ENCODE measurements at regions not wholly inside any gene's neighbourhood (a gene's known extent, or its start where the extent isn't known, plus 50 kb on each side); places are given as distances from the start of the nearest gene placed in this dataset.

DNA sequence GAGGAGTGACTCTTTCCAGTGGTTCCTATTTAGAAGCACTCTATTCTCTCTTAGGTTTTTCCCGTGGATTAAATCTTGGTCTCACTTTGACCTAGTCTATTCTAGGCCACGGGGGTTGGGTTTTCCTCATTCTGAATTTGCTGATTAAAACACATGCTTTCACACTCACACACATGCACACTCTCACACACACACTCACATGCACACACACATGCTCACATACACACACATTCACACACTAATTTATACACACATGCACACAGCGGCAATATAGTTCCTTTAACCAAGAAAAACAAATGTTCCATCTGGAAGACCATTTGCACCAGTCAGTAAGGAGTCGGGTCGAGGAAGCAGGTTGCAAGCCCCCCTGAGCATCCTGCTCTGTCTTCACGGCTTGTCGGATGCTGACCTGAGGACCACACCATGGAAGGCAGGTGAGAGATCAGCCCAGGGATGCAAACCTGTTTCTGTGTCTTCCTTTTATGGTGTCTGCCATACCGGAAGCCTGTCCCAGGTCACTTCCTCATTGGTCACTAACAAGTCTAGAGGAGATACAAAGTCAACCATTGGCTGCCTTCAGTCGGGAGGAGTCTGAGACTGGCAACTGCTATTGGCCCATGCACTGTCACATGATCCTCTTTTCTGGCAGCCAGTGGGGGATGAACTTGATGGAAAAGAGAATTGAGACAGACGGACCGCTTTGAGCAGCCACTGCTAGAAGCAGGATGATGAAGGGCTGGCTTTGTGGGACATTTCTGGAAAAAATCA is 330.8 kb downstream of the FGFR2 start:
- TF ChIP-seq, protein P1, sequence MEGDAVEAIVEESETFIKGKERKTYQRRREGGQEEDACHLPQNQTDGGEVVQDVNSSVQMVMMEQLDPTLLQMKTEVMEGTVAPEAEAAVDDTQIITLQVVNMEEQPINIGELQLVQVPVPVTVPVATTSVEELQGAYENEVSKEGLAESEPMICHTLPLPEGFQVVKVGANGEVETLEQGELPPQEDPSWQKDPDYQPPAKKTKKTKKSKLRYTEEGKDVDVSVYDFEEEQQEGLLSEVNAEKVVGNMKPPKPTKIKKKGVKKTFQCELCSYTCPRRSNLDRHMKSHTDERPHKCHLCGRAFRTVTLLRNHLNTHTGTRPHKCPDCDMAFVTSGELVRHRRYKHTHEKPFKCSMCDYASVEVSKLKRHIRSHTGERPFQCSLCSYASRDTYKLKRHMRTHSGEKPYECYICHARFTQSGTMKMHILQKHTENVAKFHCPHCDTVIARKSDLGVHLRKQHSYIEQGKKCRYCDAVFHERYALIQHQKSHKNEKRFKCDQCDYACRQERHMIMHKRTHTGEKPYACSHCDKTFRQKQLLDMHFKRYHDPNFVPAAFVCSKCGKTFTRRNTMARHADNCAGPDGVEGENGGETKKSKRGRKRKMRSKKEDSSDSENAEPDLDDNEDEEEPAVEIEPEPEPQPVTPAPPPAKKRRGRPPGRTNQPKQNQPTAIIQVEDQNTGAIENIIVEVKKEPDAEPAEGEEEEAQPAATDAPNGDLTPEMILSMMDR (IDR thresholded peaks at IDR 0.05; ENCODE audit: low read depth, low read length, missing control alignments) = no peak
- Histone ChIP-seq H3K4me3 (ENCODE audit: low read depth, low read length) (no peak overlapping the region), H3K36me3 (replicated peaks) (no peaks in the 10 kb centered on the region), H3K27me3 (replicated peaks) (no peaks in the 10 kb centered on the region), H3K27ac (no peak overlapping the region)
- DNase-seq = no peak
- in situ Hi-C loops (cut with HindIII; ENCODE audit: low pct_ligation_motif_present, low sequenced_read_pairs) = no loop called here

GRCh38 chr10:121268363-121268762 is 329.9 kb downstream of the FGFR2 start:
- H3K36me3 ChIP-seq (replicated peaks) = no peaks in the 10 kb centered on the region
- H3K27ac ChIP-seq = no peak overlapping the region
- no peaks in the 10 kb centered on the region for H3K27me3 ChIP-seq (replicated peaks)
- no peak overlapping the region for H3K4me3 ChIP-seq (ENCODE audit: low read depth, low read length)
- in situ Hi-C loops (cut with HindIII; ENCODE audit: low pct_ligation_motif_present, low sequenced_read_pairs) = no loop called here
- TF ChIP-seq, protein P1 (IDR thresholded peaks at IDR 0.05; ENCODE audit: low read depth, low read length, missing control alignments) = no peak
- DNase-seq = no peak

- H3K27ac ChIP-seq = no peak overlapping the region
- no peaks in the 10 kb centered on the region for H3K36me3 ChIP-seq (replicated peaks)
- TF ChIP-seq, protein P1 (IDR thresholded peaks at IDR 0.05; ENCODE audit: low read depth, low read length, missing control alignments) = no peak
- no peak overlapping the region for H3K4me3 ChIP-seq (ENCODE audit: low read depth, low read length)
- H3K27me3 ChIP-seq (replicated peaks) = no peaks in the 10 kb centered on the region
- in situ Hi-C loops (cut with HindIII; ENCODE audit: low pct_ligation_motif_present, low sequenced_read_pairs) = no loop called here
- DNase-seq = no peak
These were observed 329.3 kb downstream of the FGFR2 start for GRCh38 chr10:121268863-121269432.

DNA sequence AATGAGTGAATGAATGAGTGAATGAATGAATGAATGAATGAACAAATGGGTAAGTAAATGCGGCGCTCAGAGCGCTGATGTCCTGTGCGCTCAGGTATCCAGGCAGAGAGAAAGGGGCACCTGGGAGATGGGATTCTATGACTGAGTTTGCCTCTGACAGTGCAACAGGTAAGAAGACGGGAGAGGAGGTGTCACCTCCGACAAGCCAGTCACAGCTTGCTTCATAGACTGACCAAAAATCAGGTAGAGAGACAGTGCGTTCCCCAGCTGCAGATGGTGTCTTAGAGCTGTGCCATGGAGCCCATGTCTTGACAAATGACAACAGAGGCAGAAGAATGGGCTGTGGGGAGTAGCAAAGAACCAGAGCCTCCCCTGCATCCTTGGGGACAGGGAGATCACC is 327.3 kb downstream of the FGFR2 start:
- no peak for DNase-seq
- Histone ChIP-seq H3K27me3 (replicated peaks) (no peaks in the 10 kb centered on the region), H3K27ac (no peak overlapping the region), H3K4me3 (ENCODE audit: low read depth, low read length) (no peak overlapping the region), H3K36me3 (replicated peaks) (no peaks in the 10 kb centered on the region)
- TF ChIP-seq, protein P1 (IDR thresholded peaks at IDR 0.05; ENCODE audit: low read depth, low read length, missing control alignments) = no peak
- in situ Hi-C loops (cut with HindIII; ENCODE audit: low pct_ligation_motif_present, low sequenced_read_pairs) = no loop called here

- TF ChIP-seq, protein P1 (IDR thresholded peaks at IDR 0.05; ENCODE audit: low read depth, low read length, missing control alignments) = no peak
- H3K4me3 ChIP-seq (ENCODE audit: low read depth, low read length) = no peak overlapping the region
- H3K36me3 ChIP-seq (replicated peaks) = no peaks in the 10 kb centered on the region
- no peak overlapping the region for H3K27ac ChIP-seq
- H3K27me3 ChIP-seq (replicated peaks) = no peaks in the 10 kb centered on the region
- no peak for DNase-seq
- in situ Hi-C loops (cut with HindIII; ENCODE audit: low pct_ligation_motif_present, low sequenced_read_pairs) = no loop called here
These were observed 322.2 kb downstream of the FGFR2 start for GRCh38 chr10:121276046-121276445.
